GM12874 (cell line): ENCODE measurements at regions not wholly inside any gene's neighbourhood (a gene's known extent, or its start where the extent isn't known, plus 50 kb on each side); places are given as distances from the start of the nearest gene placed in this dataset.

ENCODE experiments used
- CTCF ChIP-seq: IDR thresholded peaks from 2 replicates; pipeline ENCODE4 v1.5.1; 2011; ENCODE audit warnings: low read depth, mild to moderate bottlenecking, control low read depth, low read length, moderate library complexity; ENCODE audit not compliant: insufficient read depth

GRCh38 chr5:145233461-145233860 is 601.7 kb downstream of the PRELID2 start:
- no peak for TF ChIP-seq CTCF

- TF ChIP-seq CTCF: no peak
Observed at GRCh38 chr5:145230781-145231180, 604.4 kb downstream of the PRELID2 start.

- TF ChIP-seq CTCF: no peak
Observed at GRCh38 chr5:145228564-145228963, 606.6 kb downstream of the PRELID2 start.

- TF ChIP-seq CTCF: no peak
Observed at GRCh38 chr5:145227881-145228280, 607.3 kb downstream of the PRELID2 start.

GRCh38 chr5:145226726-145227125 is 608.4 kb downstream of the PRELID2 start:
- no peak for TF ChIP-seq CTCF

- TF ChIP-seq CTCF: no peak
Observed at GRCh38 chr5:145225529-145225928, 609.6 kb downstream of the PRELID2 start.

GRCh38 chr5:145223582-145223981 is 611.6 kb downstream of the PRELID2 start:
- TF ChIP-seq CTCF: no peak

GRCh38 chr5:145222622-145223021 is 612.5 kb downstream of the PRELID2 start:
- TF ChIP-seq CTCF: no peak
